GM21526 (cell line): ENCODE measurements at regions not wholly inside any gene's neighbourhood (a gene's known extent, or its start where the extent isn't known, plus 50 kb on each side); places are given as distances from the start of the nearest gene placed in this dataset.
"Not testable (repeated sequence)": the region's sequence is repeated elsewhere in the genome, so short reads cannot be mapped to it uniquely, and the experiment has no call there.

ENCODE experiments used
- ATAC-seq: cut with Tn5 transposase; IDR thresholded peaks from one replicate; pipeline ENCODE4 v1.9.1; 2021; ENCODE audit warnings: moderate library complexity; ENCODE audit not compliant: unreplicated experiment, low FRiP score

GRCh38 chr14:85829601-85830000 lies 299.7 kb downstream of the FLRT2 start:
- ATAC-seq = not testable (repeated sequence)

GRCh38 chr14:85824526-85824925 lies 294.6 kb downstream of the FLRT2 start:
- ATAC-seq = no peak

- no peak for ATAC-seq
Observed at GRCh38 chr14:85822236-85822635, 292.3 kb downstream of the FLRT2 start.

GRCh38 chr14:85817430-85817829 lies 287.5 kb downstream of the FLRT2 start:
- no peak for ATAC-seq

- ATAC-seq = no peak
Observed at GRCh38 chr14:85813040-85813439, 283.1 kb downstream of the FLRT2 start.

GRCh38 chr14:85811340-85811739 lies 281.4 kb downstream of the FLRT2 start:
- no peak for ATAC-seq

GRCh38 chr14:85799668-85800067 lies 269.7 kb downstream of the FLRT2 start:
- ATAC-seq = no peak

- no peak for ATAC-seq
Observed at GRCh38 chr14:85798856-85799255, 268.9 kb downstream of the FLRT2 start.

- no peak for ATAC-seq
Observed at GRCh38 chr14:85793533-85793932, 263.6 kb downstream of the FLRT2 start.

- ATAC-seq = no peak
Observed at GRCh38 chr14:85789506-85789905, 259.6 kb downstream of the FLRT2 start.

- ATAC-seq = no peak
Observed at GRCh38 chr14:85788470-85789233, 258.7 kb downstream of the FLRT2 start.

GRCh38 chr14:85766295-85766694 lies 236.4 kb downstream of the FLRT2 start:
- no peak for ATAC-seq

- ATAC-seq = no peak
Observed at GRCh38 chr14:85764822-85765221, 234.9 kb downstream of the FLRT2 start.

GRCh38 chr14:85762526-85762925 lies 232.6 kb downstream of the FLRT2 start:
- no peak for ATAC-seq

GRCh38 chr14:85752175-85752574 lies 222.2 kb downstream of the FLRT2 start:
- no peak for ATAC-seq

- ATAC-seq = no peak
Observed at GRCh38 chr14:85744573-85744972, 214.6 kb downstream of the FLRT2 start.

- no peak for ATAC-seq
Observed at GRCh38 chr14:85732031-85732430, 202.1 kb downstream of the FLRT2 start.

- ATAC-seq = no peak
Observed at GRCh38 chr14:85731186-85731585, 201.2 kb downstream of the FLRT2 start.

- ATAC-seq = no peak
Observed at GRCh38 chr14:85728476-85729065, 198.6 kb downstream of the FLRT2 start.

GRCh38 chr14:85714069-85714468 lies 184.1 kb downstream of the FLRT2 start:
- no peak for ATAC-seq

GRCh38 chr14:85711620-85712019 lies 181.7 kb downstream of the FLRT2 start:
- no peak for ATAC-seq
